ENCODE measurements at regions not wholly inside any gene's neighbourhood (a gene's known extent, or its start where the extent isn't known, plus 50 kb on each side); places are given as distances from the start of the nearest gene placed in this dataset.

DNA sequence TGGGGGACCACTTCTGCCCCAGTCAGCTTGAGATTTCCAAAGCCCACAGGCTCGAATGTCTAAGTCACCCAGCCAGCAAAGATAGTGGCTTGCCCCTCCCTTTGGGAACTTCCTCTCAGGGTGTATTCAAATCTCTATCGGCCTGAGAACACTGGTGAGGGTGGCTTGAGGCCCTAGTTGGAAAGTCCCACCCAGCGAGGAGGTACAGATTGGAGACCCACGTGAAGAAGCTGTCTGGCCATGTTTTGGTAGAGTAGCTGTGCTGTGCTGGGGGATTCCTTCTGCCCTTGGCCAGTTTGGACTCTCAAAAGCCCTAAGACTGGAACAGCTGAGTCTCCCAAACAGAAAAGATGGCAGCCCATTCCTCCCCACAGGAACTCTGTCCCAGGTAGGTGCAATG is 172.7 kb upstream of the RIOK2 start:
- TF ChIP-seq, protein P1, sequence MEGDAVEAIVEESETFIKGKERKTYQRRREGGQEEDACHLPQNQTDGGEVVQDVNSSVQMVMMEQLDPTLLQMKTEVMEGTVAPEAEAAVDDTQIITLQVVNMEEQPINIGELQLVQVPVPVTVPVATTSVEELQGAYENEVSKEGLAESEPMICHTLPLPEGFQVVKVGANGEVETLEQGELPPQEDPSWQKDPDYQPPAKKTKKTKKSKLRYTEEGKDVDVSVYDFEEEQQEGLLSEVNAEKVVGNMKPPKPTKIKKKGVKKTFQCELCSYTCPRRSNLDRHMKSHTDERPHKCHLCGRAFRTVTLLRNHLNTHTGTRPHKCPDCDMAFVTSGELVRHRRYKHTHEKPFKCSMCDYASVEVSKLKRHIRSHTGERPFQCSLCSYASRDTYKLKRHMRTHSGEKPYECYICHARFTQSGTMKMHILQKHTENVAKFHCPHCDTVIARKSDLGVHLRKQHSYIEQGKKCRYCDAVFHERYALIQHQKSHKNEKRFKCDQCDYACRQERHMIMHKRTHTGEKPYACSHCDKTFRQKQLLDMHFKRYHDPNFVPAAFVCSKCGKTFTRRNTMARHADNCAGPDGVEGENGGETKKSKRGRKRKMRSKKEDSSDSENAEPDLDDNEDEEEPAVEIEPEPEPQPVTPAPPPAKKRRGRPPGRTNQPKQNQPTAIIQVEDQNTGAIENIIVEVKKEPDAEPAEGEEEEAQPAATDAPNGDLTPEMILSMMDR (IDR thresholded peaks at IDR 0.05): no peak
- TF ChIP-seq POLR2A (IDR thresholded peaks at IDR 0.05): no peak
